Kidney (tissue), 13 donors: ENCODE measurements at regions not wholly inside any gene's neighbourhood (a gene's known extent, or its start where the extent isn't known, plus 50 kb on each side); places are given as distances from the start of the nearest gene placed in this dataset.

ENCODE experiments used
- DNase-seq, 5 donors: peaks; one replicate each; pipeline ENCODE4 v3.0.0-alpha.2; 2013 to 2020
- FAIRE-seq: peaks from 2 replicates; lab custom pipeline; 2012; peaks lifted over from hg19 to GRCh38; lab: Jason Lieb, UNC
- H3K27ac ChIP-seq, 2 donors: one replicate each; pipeline ENCODE4 v1.7.0; 2013; ENCODE audit warnings: low read depth in 2 of 2, low read length in 2 of 2, inconsistent platforms in 1 of 2
- H3K27me3 ChIP-seq: one replicate; pipeline ENCODE4 v1.7.1; 2013; ENCODE audit warnings: low read length, inconsistent platforms; ENCODE audit not compliant: control insufficient read depth, insufficient read depth
- H3K36me3 ChIP-seq, 3 donors: one replicate each; pipeline versions ENCODE4 v1.7.0 to v1.7.1; 2013; ENCODE audit warnings: low read length in 3 of 3, control low read depth in 1 of 3, inconsistent platforms in 1 of 3; ENCODE audit not compliant: insufficient read depth in 3 of 3, control insufficient read depth in 2 of 3
- H3K4me1 ChIP-seq, 3 donors: one replicate each; pipeline versions ENCODE4 v1.7.0 to v1.7.1; 2013; ENCODE audit warnings: low read length in 3 of 3, inconsistent platforms in 1 of 3, low read depth in 1 of 3; ENCODE audit not compliant: control insufficient read depth in 2 of 3, insufficient read depth in 2 of 3
- H3K4me3 ChIP-seq, 3 donors: one replicate each; pipeline versions ENCODE4 v1.7.0 to v1.8.1; 2013; ENCODE audit warnings: low read length in 3 of 3, control low read depth in 1 of 3, inconsistent platforms in 1 of 3
- H3K9ac ChIP-seq, 3 donors: one replicate each; pipeline versions ENCODE4 v1.7.0 to v1.7.1; 2013; ENCODE audit warnings: low read length in 3 of 3, control low read depth in 1 of 3, inconsistent platforms in 1 of 3
- H3K9me3 ChIP-seq, 3 donors: one replicate each; pipeline versions ENCODE4 v1.7.0 to v1.7.1; 2013; ENCODE audit warnings: low read length in 3 of 3, control low read depth in 1 of 3, inconsistent platforms in 1 of 3; ENCODE audit not compliant: control insufficient read depth in 2 of 3, insufficient read depth in 1 of 3
- CTCF ChIP-seq: IDR thresholded peaks from 3 replicates; pipeline ENCODE4 v1.5.1; 2012; ENCODE audit warnings: mild to moderate bottlenecking, moderate library complexity, borderline replicate concordance; ENCODE audit not compliant: insufficient read depth; ENCODE audit errors: extremely low read depth
- intact Hi-C: fragments of 100-400 bp; cut with DNase I; formaldehyde crosslinking; loops from one replicate; pipeline ENCODE4 v1.11.1; 2022
- donor health status: control.
- donor health status: control.
- donor health status: control.
- donor health status: control.
- donor health status: control.
- donor health status: DM: yes; HTN: yes; CAD: no.
- donor health status: Normal renal cell carcinoma (clear cell type).

GRCh38 chr13:99140831-99141230, 59.8 kb upstream of the UBAC2 start:
- Histone ChIP-seq H3K4me3 (no peak overlapping the region), H3K36me3 (no peaks in the 10 kb centered on the region), H3K9me3 (peaks cover 0 to 3% (median 0%) of the 10 kb centered on the region in 3 donors), H3K27me3 (no peaks in the 10 kb centered on the region), H3K4me1 (no peaks in the 10 kb centered on the region), H3K27ac (no peak overlapping the region), H3K9ac (no peak overlapping the region)
- TF ChIP-seq CTCF: no peak
- FAIRE-seq (no peak), DNase-seq (no peak)
- intact Hi-C loops: no loop called here

- no peak overlapping the region for H3K9ac ChIP-seq
- no peaks in the 10 kb centered on the region for H3K27me3 ChIP-seq
- FAIRE-seq: no peak
Measured at GRCh38 chr13:99143904-99144303, 56.8 kb upstream of the UBAC2 start.

GRCh38 chr13:99144306-99144705, 56.3 kb upstream of the UBAC2 start:
- no peak overlapping the region for H3K4me3 ChIP-seq
- no peak for TF ChIP-seq CTCF
- no peaks in the 10 kb centered on the region for H3K4me1 ChIP-seq
- no peak overlapping the region for H3K27ac ChIP-seq
- peaks cover 0 to 3% (median 0%) of the 10 kb centered on the region in 3 donors for H3K9me3 ChIP-seq
- no peak overlapping the region for H3K9ac ChIP-seq
- no peaks in the 10 kb centered on the region for H3K27me3 ChIP-seq
- intact Hi-C loops: no loop called here
- DNase-seq (no peak), FAIRE-seq (no peak)
- H3K36me3 ChIP-seq: no peaks in the 10 kb centered on the region

More at GRCh38 chr13:99143904-99144303, 56.8 kb upstream of the UBAC2 start:
- intact Hi-C loops: no loop called here
- no peaks in the 10 kb centered on the region for H3K4me1 ChIP-seq
- no peak overlapping the region for H3K27ac ChIP-seq
- peaks cover 0 to 3% (median 0%) of the 10 kb centered on the region in 3 donors for H3K9me3 ChIP-seq
- no peak overlapping the region for H3K4me3 ChIP-seq
- no peak for TF ChIP-seq CTCF
- H3K36me3 ChIP-seq: no peaks in the 10 kb centered on the region
- no peak for DNase-seq

- H3K27me3 ChIP-seq: no peaks in the 10 kb centered on the region
- TF ChIP-seq CTCF: no peak
- no peak for FAIRE-seq
Measured at GRCh38 chr13:99145461-99145860, 55.2 kb upstream of the UBAC2 start.

More at GRCh38 chr13:99145461-99145860, 55.2 kb upstream of the UBAC2 start:
- Histone ChIP-seq H3K9ac (no peak overlapping the region), H3K36me3 (no peaks in the 10 kb centered on the region), H3K4me1 (no peaks in the 10 kb centered on the region), H3K4me3 (no peak overlapping the region), H3K9me3 (peaks cover 0 to 3% (median 0%) of the 10 kb centered on the region in 3 donors), H3K27ac (no peak overlapping the region)
- no peak for DNase-seq
- intact Hi-C loops: no loop called here
